Ascending aorta (tissue), 2 donors: ENCODE measurements at regions not wholly inside any gene's neighbourhood (a gene's known extent, or its start where the extent isn't known, plus 50 kb on each side); places are given as distances from the start of the nearest gene placed in this dataset.

Experiments
- DNase-seq, 2 donors: peaks; one replicate each; pipeline ENCODE4 v3.0.0-alpha.2; 2019; ENCODE audit warnings: low spot score in 2 of 2
- H3K27ac ChIP-seq, 2 donors: fragments of 200-600 bp; sonication (generic); one replicate each; pipeline ENCODE4 v1.5.1; 2016 to 2017; ENCODE audit warnings: mild to moderate bottlenecking in 1 of 2
- H3K27me3 ChIP-seq: fragments of 200-600 bp; sonication (generic); one replicate; pipeline ENCODE4 v1.5.1; 2017
- H3K36me3 ChIP-seq, 2 donors: fragments of 200-600 bp; sonication (generic); one replicate each; pipeline ENCODE4 v1.5.1; 2016
- H3K4me1 ChIP-seq, 2 donors: fragments of 200-600 bp; sonication (generic); one replicate each; pipeline ENCODE4 v1.5.1; 2016 to 2017; ENCODE audit warnings: mild to moderate bottlenecking in 1 of 2
- H3K4me3 ChIP-seq, 2 donors: fragments of 200-600 bp; sonication (generic); one replicate each; pipeline ENCODE4 v1.5.1; 2016 to 2017; ENCODE audit warnings: mild to moderate bottlenecking in 1 of 2
- H3K9me3 ChIP-seq, 2 donors: fragments of 200-600 bp; sonication (generic); one replicate each; pipeline ENCODE4 v1.5.1; 2016
- CTCF ChIP-seq, 3 experiments: fragments of 200-600 bp in 2 of 3; fragments of 450-650 bp in 1 of 3; sonication (generic) in 2 of 3; IDR thresholded peaks; one replicate each; pipeline ENCODE4 v1.5.1; 2016 to 2019; ENCODE audit warnings: antibody characterized with exemption in 3 of 3, mild to moderate bottlenecking in 1 of 3, moderate library complexity in 1 of 3
- intact Hi-C: fragments of 100-400 bp; cut with DNase I; formaldehyde crosslinking; loops from one replicate; pipeline ENCODE4 v1.15.1; 2023

- Histone ChIP-seq H3K9me3 (no peaks in the 10 kb centered on the region), H3K4me1 (no peaks in the 10 kb centered on the region), H3K27ac (no peak overlapping the region), H3K4me3 (no peak overlapping the region), H3K36me3 (no peaks in the 10 kb centered on the region), H3K27me3 (no peaks in the 10 kb centered on the region)
- intact Hi-C loops = no loop called here
- no peak for TF ChIP-seq CTCF (IDR thresholded peaks at IDR 0.05)
- no peak for DNase-seq
Measured at GRCh38 chr2:425243-425642, 137.4 kb upstream of the ALKAL2 start.

- intact Hi-C loops = no loop called here
- Histone ChIP-seq H3K36me3 (no peaks in the 10 kb centered on the region), H3K4me1 (no peaks in the 10 kb centered on the region), H3K27me3 (no peaks in the 10 kb centered on the region), H3K4me3 (no peak overlapping the region), H3K27ac (no peak overlapping the region), H3K9me3 (no peaks in the 10 kb centered on the region)
- TF ChIP-seq CTCF (IDR thresholded peaks at IDR 0.05) = no peak
- DNase-seq = no peak
Measured at GRCh38 chr2:424306-425171, 136.6 kb upstream of the ALKAL2 start.

- no peak for DNase-seq
- Histone ChIP-seq H3K27ac (no peak overlapping the region), H3K27me3 (no peaks in the 10 kb centered on the region), H3K4me3 (no peak overlapping the region), H3K9me3 (no peaks in the 10 kb centered on the region), H3K4me1 (no peaks in the 10 kb centered on the region), H3K36me3 (no peaks in the 10 kb centered on the region)
- TF ChIP-seq CTCF (IDR thresholded peaks at IDR 0.05) = no peak
- intact Hi-C loops = no loop called here
Measured at GRCh38 chr2:423479-423878, 135.6 kb upstream of the ALKAL2 start.

- DNase-seq = no peak
- Histone ChIP-seq H3K4me3 (no peak overlapping the region), H3K9me3 (no peaks in the 10 kb centered on the region), H3K27me3 (no peaks in the 10 kb centered on the region), H3K4me1 (no peaks in the 10 kb centered on the region), H3K36me3 (no peaks in the 10 kb centered on the region), H3K27ac (no peak overlapping the region)
- intact Hi-C loops = no loop called here
- TF ChIP-seq CTCF (IDR thresholded peaks at IDR 0.05) = no peak
Measured at GRCh38 chr2:422676-423435, 135.0 kb upstream of the ALKAL2 start.

- Histone ChIP-seq H3K27ac (no peak overlapping the region), H3K36me3 (no peaks in the 10 kb centered on the region), H3K4me3 (no peak overlapping the region), H3K9me3 (no peaks in the 10 kb centered on the region), H3K4me1 (no peaks in the 10 kb centered on the region), H3K27me3 (no peaks in the 10 kb centered on the region)
- intact Hi-C loops = no loop called here
- no peak for DNase-seq
- TF ChIP-seq CTCF (IDR thresholded peaks at IDR 0.05) = no peak
Measured at GRCh38 chr2:421406-421805, 133.5 kb upstream of the ALKAL2 start.
